Stimulated activated CD4-positive, alpha-beta T cell treated with anti-CD3 and anti-CD28 coated beads, Interleukin-1b, Interleukin-23, amount 100 ng/mL, for 1 hour (primary cell): ENCODE measurements at regions not wholly inside any gene's neighbourhood (a gene's known extent, or its start where the extent isn't known, plus 50 kb on each side); places are given as distances from the start of the nearest gene placed in this dataset.

Experiments
- DNase-seq, 2 donors: peaks; one replicate each; pipeline ENCODE4 v3.0.0-alpha.2; 2020; ENCODE audit warnings: low read depth in 2 of 2

- DNase-seq = no peak
Measured at GRCh38 chr11:80782135-80782885, 1341.5 kb upstream of the TENM4 start.

DNA sequence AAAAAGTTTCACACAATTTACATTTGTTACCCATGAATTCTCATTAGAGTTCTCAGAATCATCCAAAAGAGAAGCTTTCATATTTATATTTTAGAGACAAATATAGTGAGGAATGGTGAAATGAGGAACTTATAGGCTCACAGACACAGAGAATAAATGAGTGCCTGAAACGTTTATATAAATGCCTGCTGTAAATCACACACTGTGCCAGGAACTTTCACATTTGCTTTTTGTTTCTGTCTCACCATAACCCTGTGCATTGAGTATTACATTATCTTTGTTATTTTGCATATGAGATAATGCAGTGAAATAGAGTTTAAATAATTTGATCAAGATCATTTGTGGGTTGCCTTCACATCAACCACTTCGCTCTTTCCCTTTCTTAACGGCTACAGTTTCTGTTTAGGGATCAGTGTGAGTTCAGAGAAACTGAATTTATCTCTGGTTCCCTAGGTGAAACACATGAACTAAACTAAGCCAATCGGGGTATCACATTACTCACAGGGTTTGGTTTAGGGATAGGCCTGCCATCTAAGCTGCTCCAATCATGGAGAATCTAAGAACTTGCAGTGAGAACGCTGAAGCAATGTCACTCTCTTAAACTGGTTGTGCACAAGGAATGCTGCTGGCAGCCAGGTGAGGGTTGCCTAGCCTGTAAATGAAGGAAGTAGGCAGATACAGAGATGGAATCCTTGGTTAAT, 1339.2 kb upstream of the TENM4 start:
- DNase-seq = no peak

DNA sequence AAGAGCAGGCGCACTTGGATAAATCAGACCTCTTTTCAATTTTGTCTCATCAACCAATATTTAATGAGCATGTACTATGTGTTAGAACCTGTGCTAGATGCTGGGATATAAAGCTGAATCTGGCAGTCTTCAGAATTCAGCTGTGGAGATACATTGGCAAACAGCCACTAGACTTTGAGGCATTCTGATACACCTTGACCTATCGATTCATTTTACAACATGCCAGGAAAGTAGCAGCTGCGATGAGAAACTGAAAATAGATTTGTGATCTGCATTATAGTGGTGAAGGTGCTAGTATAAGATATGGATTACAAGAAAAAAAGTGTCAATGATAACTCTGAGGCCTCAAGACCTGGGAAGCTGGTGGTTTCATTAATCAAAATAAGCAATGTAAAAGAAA, 1338.1 kb upstream of the TENM4 start:
- no peak for DNase-seq

GRCh38 chr11:80778432-80778831, 1337.6 kb upstream of the TENM4 start:
- no peak for DNase-seq

- no peak for DNase-seq
Measured at GRCh38 chr11:80773919-80774318, 1333.1 kb upstream of the TENM4 start.

- no peak for DNase-seq
Measured at GRCh38 chr11:80771017-80771416, 1330.2 kb upstream of the TENM4 start.

- DNase-seq = no peak
Measured at GRCh38 chr11:80758787-80759186, 1318.0 kb upstream of the TENM4 start.

GRCh38 chr11:80748207-80748925, 1307.5 kb upstream of the TENM4 start:
- no peak for DNase-seq

DNA sequence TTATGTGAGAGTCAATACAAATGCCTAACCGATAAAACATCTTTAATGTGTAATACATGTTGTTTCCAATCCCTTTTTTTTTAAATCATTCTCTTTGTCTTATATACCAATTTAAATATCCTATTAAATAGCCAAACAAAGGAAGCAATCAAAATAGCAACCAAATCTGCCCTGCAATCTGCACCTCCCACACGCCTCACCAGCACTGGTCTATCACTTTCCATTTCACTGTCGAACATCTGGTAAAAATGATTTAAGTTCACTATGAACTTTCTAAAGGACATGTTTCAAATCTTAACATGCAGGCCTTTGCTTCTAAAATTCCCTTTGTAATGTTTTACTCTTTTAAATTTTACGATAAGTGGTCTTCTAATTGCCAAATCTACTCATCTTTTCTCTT, 1305.5 kb upstream of the TENM4 start:
- no peak for DNase-seq

GRCh38 chr11:80745416-80745815, 1304.6 kb upstream of the TENM4 start:
- DNase-seq = no peak

GRCh38 chr11:80733790-80734189, 1293.0 kb upstream of the TENM4 start:
- no peak for DNase-seq

- DNase-seq = no peak
Measured at GRCh38 chr11:80733361-80733760, 1292.5 kb upstream of the TENM4 start.

GRCh38 chr11:80727315-80727714, 1286.5 kb upstream of the TENM4 start:
- no peak for DNase-seq

GRCh38 chr11:80726236-80726635, 1285.4 kb upstream of the TENM4 start:
- DNase-seq = no peak

- no peak for DNase-seq
Measured at GRCh38 chr11:80724366-80724765, 1283.5 kb upstream of the TENM4 start.

- DNase-seq = no peak
Measured at GRCh38 chr11:80722629-80723028, 1281.8 kb upstream of the TENM4 start.

- DNase-seq = no peak
Measured at GRCh38 chr11:80720295-80720694, 1279.5 kb upstream of the TENM4 start.

DNA sequence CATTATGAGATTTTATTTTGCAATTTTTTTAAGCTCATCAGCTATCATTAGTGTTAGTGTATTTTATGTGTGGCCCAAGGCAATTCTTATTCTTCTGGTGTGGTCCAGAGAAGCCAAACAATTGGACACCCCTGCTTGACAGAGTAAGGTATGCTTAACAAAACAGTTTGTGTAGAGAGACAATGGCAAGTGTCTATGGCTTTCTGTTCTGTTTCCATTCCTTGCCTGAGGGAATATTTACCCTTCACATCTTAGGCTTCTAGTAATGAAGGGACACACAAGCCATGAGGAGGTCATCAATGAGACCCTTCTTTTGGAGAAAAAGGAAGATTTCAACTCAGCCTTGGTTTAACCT, 1278.4 kb upstream of the TENM4 start:
- DNase-seq = no peak

GRCh38 chr11:80718611-80719291, 1277.9 kb upstream of the TENM4 start:
- DNase-seq = no peak

GRCh38 chr11:80702264-80702663, 1261.4 kb upstream of the TENM4 start:
- no peak for DNase-seq

- DNase-seq = no peak
Measured at GRCh38 chr11:80700386-80700785, 1259.6 kb upstream of the TENM4 start.
